Activated CD4-positive, CD25-positive, alpha-beta regulatory T cell treated with anti-CD3 and anti-CD28 coated beads, Interleukin-2, amount 50 U/mL, for 24 hours (primary cell): ENCODE measurements at regions not wholly inside any gene's neighbourhood (a gene's known extent, or its start where the extent isn't known, plus 50 kb on each side); places are given as distances from the start of the nearest gene placed in this dataset.

Experiments used
- ATAC-seq, 2 donors: fragments of 150-1000 bp; cut with Tn5 transposase; one replicate each; pipeline ENCODE4 v1.10.0; 2021; ENCODE audit warnings: mild to moderate bottlenecking in 1 of 2, moderate library complexity in 1 of 2

GRCh38 chr5:106875591-106876297 lies 795.0 kb downstream of the EFNA5 start:
- ATAC-seq = no peak

GRCh38 chr5:106874974-106875373 lies 795.8 kb downstream of the EFNA5 start:
- ATAC-seq = no peak

GRCh38 chr5:106874531-106874930 lies 796.2 kb downstream of the EFNA5 start:
- ATAC-seq = no peak

GRCh38 chr5:106873568-106873967 lies 797.2 kb downstream of the EFNA5 start:
- no peak for ATAC-seq

- ATAC-seq = no peak
Measured at GRCh38 chr5:106865279-106865678, 805.5 kb downstream of the EFNA5 start.

- ATAC-seq = no peak
Measured at GRCh38 chr5:106862450-106863193, 808.1 kb downstream of the EFNA5 start.

GRCh38 chr5:106860398-106861044 lies 810.2 kb downstream of the EFNA5 start:
- ATAC-seq = no peak

GRCh38 chr5:106858616-106859015 lies 812.1 kb downstream of the EFNA5 start:
- ATAC-seq = no peak

GRCh38 chr5:106854922-106855321 lies 815.8 kb downstream of the EFNA5 start:
- no peak for ATAC-seq

GRCh38 chr5:106854105-106854687 lies 816.5 kb downstream of the EFNA5 start:
- ATAC-seq = no peak

- ATAC-seq = no peak
Measured at GRCh38 chr5:106853266-106853665, 817.5 kb downstream of the EFNA5 start.

GRCh38 chr5:106849266-106849665 lies 821.5 kb downstream of the EFNA5 start:
- no peak for ATAC-seq

GRCh38 chr5:106843812-106844416 lies 826.8 kb downstream of the EFNA5 start:
- ATAC-seq = no peak

GRCh38 chr5:106833517-106833916 lies 837.2 kb downstream of the EFNA5 start:
- no peak for ATAC-seq

GRCh38 chr5:106827061-106827460 lies 843.7 kb downstream of the EFNA5 start:
- ATAC-seq = no peak

- no peak for ATAC-seq
Measured at GRCh38 chr5:106825374-106825773, 845.4 kb downstream of the EFNA5 start.

- ATAC-seq = no peak
Measured at GRCh38 chr5:106822851-106823250, 847.9 kb downstream of the EFNA5 start.

GRCh38 chr5:106818552-106818951 lies 852.2 kb downstream of the EFNA5 start:
- ATAC-seq = no peak

GRCh38 chr5:106814961-106815360 lies 855.8 kb downstream of the EFNA5 start:
- ATAC-seq = no peak

- no peak for ATAC-seq
Measured at GRCh38 chr5:106801554-106801953, 869.2 kb downstream of the EFNA5 start.

- ATAC-seq = no peak
Measured at GRCh38 chr5:106797996-106798395, 872.7 kb downstream of the EFNA5 start.

- no peak for ATAC-seq
Measured at GRCh38 chr5:106796081-106796480, 874.7 kb downstream of the EFNA5 start.

- no peak for ATAC-seq
Measured at GRCh38 chr5:106784846-106785245, 885.9 kb downstream of the EFNA5 start.
